Thyroid gland (tissue), 4 donors: ENCODE measurements at regions not wholly inside any gene's neighbourhood (a gene's known extent, or its start where the extent isn't known, plus 50 kb on each side); places are given as distances from the start of the nearest gene placed in this dataset.

Source experiments
- POLR2A ChIP-seq, 2 donors: fragments of 450-650 bp; IDR thresholded peaks; one replicate each; pipeline ENCODE4 v1.6.1; 2017; ENCODE audit warnings: antibody characterized with exemption in 2 of 2, mild to moderate bottlenecking in 2 of 2, moderate library complexity in 1 of 2
- TF ChIP-seq, protein P1 (sequence below), 6 experiments: fragments of 200-600 bp in 3 of 6; fragments of 450-650 bp in 3 of 6; sonication (generic) in 3 of 6; IDR thresholded peaks; one replicate each; pipeline ENCODE4 v1.5.1; 2016 to 2019; ENCODE audit warnings: antibody characterized with exemption in 6 of 6, mild to moderate bottlenecking in 2 of 6, inconsistent platforms in 1 of 6, moderate library complexity in 1 of 6

DNA sequence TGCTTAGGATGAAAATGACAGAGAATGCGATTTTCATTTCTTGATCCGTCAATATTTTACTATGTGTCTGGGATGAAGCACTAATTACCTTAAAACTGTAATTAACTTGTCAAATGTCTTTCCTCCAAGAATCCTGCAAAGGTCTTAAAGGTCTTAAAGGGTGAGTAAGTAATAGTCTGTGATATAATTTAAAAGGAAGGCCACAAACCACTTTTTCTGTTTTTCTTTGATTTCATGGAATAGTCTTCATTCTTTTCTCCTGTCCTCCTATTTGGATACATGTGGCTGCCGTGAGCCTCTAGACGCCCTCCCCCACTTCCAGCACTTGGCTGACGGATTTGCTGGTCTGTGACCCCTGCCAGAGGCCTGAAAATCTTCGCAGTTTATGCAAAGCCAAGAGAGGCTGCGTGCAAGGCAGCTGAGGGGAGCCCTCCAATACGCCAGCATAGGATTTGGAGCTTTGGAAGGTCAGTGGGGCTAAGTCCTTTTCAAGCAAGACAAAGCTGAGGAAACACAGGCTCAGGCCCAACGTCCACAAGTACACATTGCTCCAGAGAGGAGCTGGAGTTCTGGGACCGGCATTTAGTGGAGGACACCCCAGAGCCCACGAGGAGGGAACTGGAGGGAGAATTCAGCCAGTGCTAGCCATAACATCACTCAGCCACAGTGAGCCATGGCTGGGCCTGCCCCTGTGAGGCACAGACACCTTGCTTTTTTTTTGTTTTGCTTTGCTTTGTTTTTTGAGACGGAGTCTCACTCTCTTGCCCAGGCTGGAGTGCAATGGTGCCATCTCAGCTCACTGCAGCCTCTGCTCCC lies 382.6 kb downstream of the SMOC2 start:
- TF ChIP-seq, protein P1, sequence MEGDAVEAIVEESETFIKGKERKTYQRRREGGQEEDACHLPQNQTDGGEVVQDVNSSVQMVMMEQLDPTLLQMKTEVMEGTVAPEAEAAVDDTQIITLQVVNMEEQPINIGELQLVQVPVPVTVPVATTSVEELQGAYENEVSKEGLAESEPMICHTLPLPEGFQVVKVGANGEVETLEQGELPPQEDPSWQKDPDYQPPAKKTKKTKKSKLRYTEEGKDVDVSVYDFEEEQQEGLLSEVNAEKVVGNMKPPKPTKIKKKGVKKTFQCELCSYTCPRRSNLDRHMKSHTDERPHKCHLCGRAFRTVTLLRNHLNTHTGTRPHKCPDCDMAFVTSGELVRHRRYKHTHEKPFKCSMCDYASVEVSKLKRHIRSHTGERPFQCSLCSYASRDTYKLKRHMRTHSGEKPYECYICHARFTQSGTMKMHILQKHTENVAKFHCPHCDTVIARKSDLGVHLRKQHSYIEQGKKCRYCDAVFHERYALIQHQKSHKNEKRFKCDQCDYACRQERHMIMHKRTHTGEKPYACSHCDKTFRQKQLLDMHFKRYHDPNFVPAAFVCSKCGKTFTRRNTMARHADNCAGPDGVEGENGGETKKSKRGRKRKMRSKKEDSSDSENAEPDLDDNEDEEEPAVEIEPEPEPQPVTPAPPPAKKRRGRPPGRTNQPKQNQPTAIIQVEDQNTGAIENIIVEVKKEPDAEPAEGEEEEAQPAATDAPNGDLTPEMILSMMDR (IDR thresholded peaks at IDR 0.05), result no peak
- no peak for TF ChIP-seq POLR2A (IDR thresholded peaks at IDR 0.05)
